ENCODE measurements at regions not wholly inside any gene's neighbourhood (a gene's known extent, or its start where the extent isn't known, plus 50 kb on each side); places are given as distances from the start of the nearest gene placed in this dataset.
"Not testable (repeated sequence)": the region's sequence is repeated elsewhere in the genome, so short reads cannot be mapped to it uniquely, and the experiment has no call there.

GRCh38 chr2:203623661-203624060 is 82.8 kb upstream of the CD28 start:
- no peak overlapping the region for H3K9ac ChIP-seq (ENCODE audit: insufficient read depth in 1 of 2, low read length in 2 of 2)
- ATAC-seq (ENCODE audit: insufficient read depth, low FRiP score) (peak; percentile 67), DNase-seq (peak in 1 of 3 donors; percentile 25)
- WGBS, 2 donors, result 28 to 43% methylated on average over 6 of the region's 6 CpGs
- no peak overlapping the region for H3K4me3 ChIP-seq
- no peaks in the 10 kb centered on the region for H3K27me3 ChIP-seq (ENCODE audit: control insufficient read depth in 3 of 3, insufficient read depth in 3 of 3, low read length in 2 of 3)
- no peaks in the 10 kb centered on the region for H3K36me3 ChIP-seq (ENCODE audit: control insufficient read depth in 4 of 4, insufficient read depth in 4 of 4, low read length in 4 of 4)
- no peak for TF ChIP-seq CTCF (IDR thresholded peaks at IDR 0.05; ENCODE audit: control extremely low read depth, extremely low read depth)
- no peaks in the 10 kb centered on the region for H3K9me3 ChIP-seq (ENCODE audit: control insufficient read depth in 4 of 4, insufficient read depth in 3 of 4, low read length in 3 of 4)
- peak overlapping the region in 1 of 2 donors; percentile 69 for H3K27ac ChIP-seq (ENCODE audit: low read depth in 1 of 2, low read length in 1 of 2)
- peaks cover 0 to 40% (median 4%) of the 10 kb centered on the region in 5 donors for H3K4me1 ChIP-seq (ENCODE audit: control insufficient read depth in 5 of 5, insufficient read depth in 5 of 5, low read length in 5 of 5)

- no peak overlapping the region for H3K27ac ChIP-seq (ENCODE audit: low read depth in 1 of 2, low read length in 1 of 2)
- peaks cover 0 to 40% (median 4%) of the 10 kb centered on the region in 5 donors for H3K4me1 ChIP-seq (ENCODE audit: control insufficient read depth in 5 of 5, insufficient read depth in 5 of 5, low read length in 5 of 5)
- ATAC-seq (ENCODE audit: insufficient read depth, low FRiP score), result no peak
- 84 to 88% methylated on average over 1 of the region's 1 CpG for WGBS, 2 donors
- no peaks in the 10 kb centered on the region for H3K36me3 ChIP-seq (ENCODE audit: control insufficient read depth in 4 of 4, insufficient read depth in 4 of 4, low read length in 4 of 4)
- TF ChIP-seq CTCF (IDR thresholded peaks at IDR 0.05; ENCODE audit: control extremely low read depth, extremely low read depth), result no peak
- peak in 2 of 3 donors; percentile 76 to 77 for DNase-seq
- H3K27me3 ChIP-seq (ENCODE audit: control insufficient read depth in 3 of 3, insufficient read depth in 3 of 3, low read length in 2 of 3), result no peaks in the 10 kb centered on the region
- no peaks in the 10 kb centered on the region for H3K9me3 ChIP-seq (ENCODE audit: control insufficient read depth in 4 of 4, insufficient read depth in 3 of 4, low read length in 3 of 4)
- H3K9ac ChIP-seq (ENCODE audit: insufficient read depth in 1 of 2, low read length in 2 of 2), result peak overlapping the region in 1 of 2 donors; percentile 67
- no peak overlapping the region for H3K4me3 ChIP-seq
Observed at GRCh38 chr2:203625701-203626100, 80.7 kb upstream of the CD28 start.

GRCh38 chr2:203626247-203626646 is 80.2 kb upstream of the CD28 start:
- not testable (repeated sequence) for H3K4me3 ChIP-seq; H3K27ac ChIP-seq (ENCODE audit: low read depth in 1 of 2, low read length in 1 of 2); H3K9ac ChIP-seq (ENCODE audit: insufficient read depth in 1 of 2, low read length in 2 of 2); H3K27me3 ChIP-seq (ENCODE audit: control insufficient read depth in 3 of 3, insufficient read depth in 3 of 3, low read length in 2 of 3); H3K9me3 ChIP-seq (ENCODE audit: control insufficient read depth in 4 of 4, insufficient read depth in 3 of 4, low read length in 3 of 4); ATAC-seq (ENCODE audit: insufficient read depth, low FRiP score); DNase-seq; H3K36me3 ChIP-seq (ENCODE audit: control insufficient read depth in 4 of 4, insufficient read depth in 4 of 4, low read length in 4 of 4)
- peaks cover 0 to 45% (median 4%) of the 10 kb centered on the region in 5 donors for H3K4me1 ChIP-seq (ENCODE audit: control insufficient read depth in 5 of 5, insufficient read depth in 5 of 5, low read length in 5 of 5)
- WGBS, 2 donors, result 88 to 91% methylated on average over 4 of the region's 4 CpGs

GRCh38 chr2:203626952-203627681 is 79.3 kb upstream of the CD28 start:
- Histone ChIP-seq H3K9ac (ENCODE audit: insufficient read depth in 1 of 2, low read length in 2 of 2) (no peak overlapping the region), H3K4me1 (ENCODE audit: control insufficient read depth in 5 of 5, insufficient read depth in 5 of 5, low read length in 5 of 5) (peaks cover 0 to 41% (median 4%) of the 10 kb centered on the region in 5 donors), H3K36me3 (ENCODE audit: control insufficient read depth in 4 of 4, insufficient read depth in 4 of 4, low read length in 4 of 4) (no peaks in the 10 kb centered on the region), H3K4me3 (no peak overlapping the region), H3K27me3 (ENCODE audit: control insufficient read depth in 3 of 3, insufficient read depth in 3 of 3, low read length in 2 of 3) (no peaks in the 10 kb centered on the region), H3K27ac (ENCODE audit: low read depth in 1 of 2, low read length in 1 of 2) (peak overlapping the region in 1 of 2 donors; percentile 7), H3K9me3 (ENCODE audit: control insufficient read depth in 4 of 4, insufficient read depth in 3 of 4, low read length in 3 of 4) (no peaks in the 10 kb centered on the region)
- TF ChIP-seq CTCF (IDR thresholded peaks at IDR 0.05; ENCODE audit: control extremely low read depth, extremely low read depth), result no peak
- ATAC-seq (ENCODE audit: insufficient read depth, low FRiP score), result no peak
- peak; percentile 33 to 91 (median 90) for DNase-seq
- WGBS, 2 donors, result 41 to 61% methylated on average over 2 of the region's 2 CpGs
